T1000 (cell line): ENCODE measurements at regions not wholly inside any gene's neighbourhood (a gene's known extent, or its start where the extent isn't known, plus 50 kb on each side); places are given as distances from the start of the nearest gene placed in this dataset.

Source experiments
- DNase-seq: peaks from one replicate; lab custom pipeline; 2025; ENCODE audit warnings: mixed read lengths; lab: John Stamatoyannopoulos, UW

DNA sequence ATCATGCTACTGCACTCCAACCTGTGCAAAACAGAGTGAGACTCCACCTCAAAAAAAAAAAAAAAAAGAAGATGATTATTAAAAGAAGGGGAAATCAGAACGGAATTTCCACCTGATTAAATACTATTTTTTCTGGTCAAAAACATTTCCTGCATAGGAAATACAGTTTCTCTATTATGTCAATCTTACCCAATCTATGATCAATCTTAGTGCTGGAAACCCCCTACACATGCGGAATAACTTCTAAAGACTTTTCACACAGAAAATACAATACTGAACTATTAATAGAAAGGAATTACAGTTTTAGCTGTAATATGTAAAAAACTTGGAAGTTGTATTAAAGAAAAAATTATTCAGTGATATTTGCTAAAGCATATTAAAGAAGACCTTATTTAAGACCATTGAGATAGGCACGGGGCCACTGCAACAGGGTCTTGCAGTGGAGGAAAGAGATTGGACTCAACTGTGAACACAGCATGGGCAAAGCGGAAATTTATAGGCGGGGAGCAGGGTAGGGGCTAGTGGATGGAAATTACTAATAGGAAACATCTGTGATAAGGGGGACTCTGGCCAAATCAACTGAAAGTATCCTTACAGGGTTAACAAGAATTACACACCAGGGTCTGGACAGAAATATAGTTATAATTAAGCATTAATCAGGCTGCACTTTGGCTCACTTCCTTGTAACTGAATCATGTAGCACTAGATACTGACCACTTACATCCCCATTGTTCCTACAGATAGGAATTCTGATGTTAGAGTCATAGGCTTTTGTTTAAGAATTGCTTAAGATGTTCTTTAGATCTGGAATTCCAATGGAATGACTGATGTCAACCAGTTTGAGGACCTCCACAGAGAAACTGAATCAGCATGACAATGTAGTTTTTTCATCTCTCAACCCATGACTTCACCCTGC, 411.5 kb upstream of the DDI1 start:
- no peak for DNase-seq

DNA sequence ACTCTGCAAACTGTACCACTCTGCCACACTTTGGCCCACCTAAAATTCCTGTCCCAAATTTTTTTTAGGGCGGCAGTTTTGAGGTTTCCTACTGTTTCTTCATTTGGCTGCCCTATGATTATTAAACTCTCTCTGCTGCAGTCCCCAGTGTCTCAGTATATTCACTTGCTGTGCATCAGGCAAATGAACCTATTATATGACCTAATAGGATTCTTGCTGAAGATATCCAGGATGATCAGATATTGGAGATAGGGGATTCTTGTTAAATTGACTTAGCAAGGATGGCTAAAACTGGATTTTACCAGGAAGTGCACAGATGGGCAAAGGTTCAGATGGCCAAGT, 410.8 kb upstream of the DDI1 start:
- DNase-seq, result peak; percentile 39

DNA sequence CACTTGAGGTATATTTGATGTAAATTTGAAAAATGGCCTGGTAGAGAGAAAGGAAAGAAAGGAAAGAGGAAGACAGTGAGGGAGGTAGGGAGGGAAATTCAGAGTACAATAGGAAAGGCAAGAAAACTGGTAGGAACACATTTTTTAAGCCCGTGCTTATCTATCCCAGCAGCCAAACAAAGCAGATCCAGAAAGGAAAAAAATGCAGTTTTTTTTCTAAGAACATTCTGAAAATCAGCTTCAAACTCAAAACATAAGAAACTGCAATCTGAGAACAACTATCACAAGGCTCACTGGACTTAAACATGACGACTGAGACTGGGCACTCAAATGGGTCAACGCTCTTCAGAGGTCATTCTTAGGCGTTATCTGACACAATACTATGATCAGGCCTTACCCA, 408.3 kb upstream of the DDI1 start:
- DNase-seq, result no peak

DNA sequence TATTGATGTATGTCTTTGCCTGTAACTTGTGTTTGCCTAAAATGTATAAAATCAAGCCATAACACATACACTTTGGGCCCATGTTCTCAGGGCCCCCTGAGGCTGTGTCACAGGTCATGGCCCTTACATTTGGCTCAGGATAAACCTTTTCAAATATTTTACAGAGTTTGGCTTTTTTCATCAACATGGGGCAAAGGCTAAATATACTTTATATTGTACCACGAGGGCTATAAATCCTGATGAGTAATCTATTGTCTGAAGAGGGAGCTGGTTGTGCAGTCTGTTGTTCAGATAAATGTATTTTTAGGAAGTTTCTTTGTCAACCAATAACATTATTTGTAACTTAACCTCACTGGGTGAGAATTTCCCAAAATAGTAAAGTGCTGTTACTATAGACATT, 404.6 kb upstream of the DDI1 start:
- DNase-seq, result no peak

DNA sequence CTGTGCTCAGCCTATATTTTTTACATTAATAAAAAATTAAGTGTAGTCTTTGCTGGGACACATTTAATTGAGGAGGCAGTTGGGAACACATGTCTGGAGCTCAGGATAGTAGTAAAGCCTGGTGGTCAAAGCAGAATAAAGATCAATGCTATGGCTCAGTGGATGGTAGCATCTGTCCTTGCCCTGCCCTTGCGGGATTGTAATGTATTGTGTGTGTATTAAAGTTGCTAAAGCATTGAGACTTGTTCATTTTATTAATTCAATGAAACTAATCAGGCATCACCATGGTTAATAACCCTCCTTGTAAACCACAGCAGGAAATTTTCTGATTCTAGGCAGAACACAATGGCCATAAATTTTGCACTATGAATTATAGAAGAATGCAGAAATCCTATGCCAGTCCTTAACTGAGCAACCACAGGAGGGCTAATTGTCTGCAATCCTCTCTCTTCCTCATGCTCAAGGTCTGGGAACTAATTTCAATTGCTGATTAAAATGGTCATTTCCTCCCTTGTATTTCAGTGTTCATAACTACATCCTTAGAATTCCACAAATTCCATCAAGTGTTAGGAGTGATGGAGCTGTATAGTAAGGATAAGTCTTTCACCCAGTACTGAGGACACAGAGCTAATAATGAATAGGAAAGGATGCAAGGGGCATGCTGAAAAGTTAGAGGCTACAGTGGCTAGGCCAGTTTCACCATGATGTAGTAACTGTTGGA, 403.2 kb upstream of the DDI1 start:
- DNase-seq, result no peak

DNA sequence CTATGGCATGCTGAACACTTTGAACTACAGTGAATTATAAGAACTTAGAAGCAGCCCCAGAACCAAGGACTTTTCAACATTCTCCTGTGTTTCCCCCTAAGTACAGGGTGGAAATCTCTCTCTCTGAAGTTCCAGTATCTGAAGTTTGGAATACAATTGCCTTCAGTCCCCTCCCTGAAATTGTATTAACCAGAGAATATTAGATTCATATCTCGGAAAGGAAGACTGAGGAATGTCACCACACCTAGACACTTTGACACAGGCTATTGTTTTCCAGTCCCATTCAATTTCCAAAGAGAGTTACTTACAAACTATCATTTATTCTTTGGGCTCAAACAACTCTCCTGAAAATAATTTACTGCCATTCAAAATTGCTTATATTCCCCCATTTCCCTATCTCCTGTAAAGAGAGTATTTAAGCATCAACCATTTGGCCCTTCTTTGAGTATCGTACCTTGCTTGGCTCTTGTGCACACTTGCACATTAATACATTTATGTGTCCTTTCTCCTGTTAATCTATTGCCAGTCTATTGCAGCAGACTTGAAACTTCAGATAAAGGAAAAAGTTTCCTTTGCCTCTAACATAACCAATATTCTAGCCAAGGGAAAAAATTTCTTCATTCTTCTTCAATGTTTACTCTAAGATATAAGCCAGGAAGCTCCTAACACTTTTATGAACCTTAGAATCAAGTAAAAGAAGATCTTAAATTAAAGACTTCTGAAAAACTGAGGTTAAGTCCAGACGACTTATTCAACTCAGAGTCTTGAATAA, 402.4 kb upstream of the DDI1 start:
- DNase-seq, result no peak

DNA sequence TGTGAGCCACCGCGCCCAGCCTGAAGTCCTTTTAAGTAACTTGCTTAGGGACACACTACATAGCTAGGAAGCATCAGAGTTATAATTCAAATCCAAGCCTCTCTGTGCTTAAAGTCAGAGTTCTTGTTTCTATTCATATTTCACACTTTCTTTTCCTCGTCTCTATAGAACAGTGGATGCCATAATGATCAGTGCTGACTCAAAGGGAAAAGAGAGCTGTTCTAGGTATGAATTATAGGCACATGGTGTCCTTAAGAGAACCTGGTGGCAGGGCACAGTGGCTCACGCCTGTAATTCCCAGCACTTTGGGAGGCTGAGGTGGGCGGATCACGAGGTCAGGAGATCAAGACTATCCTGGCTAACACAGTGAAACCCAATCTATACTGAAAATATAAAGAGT, 400.2 kb upstream of the DDI1 start:
- DNase-seq, result no peak

DNA sequence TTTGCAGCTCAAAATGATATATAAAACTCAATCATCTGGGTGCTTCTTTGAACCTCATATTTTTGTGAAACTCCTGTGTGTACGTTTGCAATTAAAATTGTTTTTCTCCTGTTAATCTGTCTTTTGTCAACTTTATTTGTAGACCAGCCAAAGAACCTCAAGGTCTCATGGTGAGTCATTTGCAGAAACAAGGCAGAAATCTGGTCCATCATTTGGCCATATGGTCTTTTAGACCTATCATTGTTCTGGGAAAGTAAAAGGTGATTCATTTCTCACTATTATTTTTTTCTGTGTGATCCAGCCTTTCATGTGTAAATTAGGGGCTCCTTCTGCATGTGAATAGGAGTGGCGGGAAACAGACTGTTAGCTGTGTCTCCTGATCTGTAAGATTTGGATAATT, 399.1 kb upstream of the DDI1 start:
- DNase-seq, result no peak

DNA sequence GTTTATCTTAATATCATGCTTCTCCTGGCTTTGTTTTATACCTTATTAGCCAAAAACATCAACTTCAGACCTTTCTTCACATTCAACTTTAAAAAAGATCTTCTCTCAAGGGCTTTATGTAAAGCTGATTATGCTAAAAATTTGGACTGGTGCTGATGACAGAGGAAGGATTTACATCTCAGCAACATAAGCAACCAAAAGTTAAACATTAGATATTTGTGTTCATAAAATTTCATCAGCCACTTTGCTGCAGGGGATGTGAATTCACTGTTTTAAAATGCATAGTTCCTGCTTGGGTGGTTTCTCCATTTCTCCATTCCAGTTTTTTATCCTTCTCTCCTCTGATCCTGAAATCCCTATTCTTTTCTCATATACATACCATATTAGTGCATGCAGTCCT, 398.6 kb upstream of the DDI1 start:
- DNase-seq, result no peak

DNA sequence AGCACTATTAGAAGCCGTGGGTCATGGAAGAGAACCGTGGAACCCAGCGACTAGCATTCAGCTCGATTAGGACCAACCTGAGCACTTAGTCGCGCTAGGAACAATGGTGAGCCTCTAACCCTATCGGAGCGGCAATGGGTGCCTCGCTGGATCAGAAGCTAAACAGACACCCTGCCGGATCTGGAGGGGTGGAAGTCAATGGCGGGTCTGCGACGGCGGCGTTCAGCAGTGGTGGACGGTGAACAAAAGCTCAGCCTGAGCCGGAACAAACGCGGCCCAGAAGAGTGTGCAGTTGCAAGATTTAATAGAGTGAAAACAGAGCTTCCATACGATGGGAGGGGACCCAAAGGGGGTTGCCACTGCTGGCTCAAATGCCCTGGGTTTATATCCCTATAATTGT, 391.8 kb upstream of the DDI1 start:
- DNase-seq, result no peak

DNA sequence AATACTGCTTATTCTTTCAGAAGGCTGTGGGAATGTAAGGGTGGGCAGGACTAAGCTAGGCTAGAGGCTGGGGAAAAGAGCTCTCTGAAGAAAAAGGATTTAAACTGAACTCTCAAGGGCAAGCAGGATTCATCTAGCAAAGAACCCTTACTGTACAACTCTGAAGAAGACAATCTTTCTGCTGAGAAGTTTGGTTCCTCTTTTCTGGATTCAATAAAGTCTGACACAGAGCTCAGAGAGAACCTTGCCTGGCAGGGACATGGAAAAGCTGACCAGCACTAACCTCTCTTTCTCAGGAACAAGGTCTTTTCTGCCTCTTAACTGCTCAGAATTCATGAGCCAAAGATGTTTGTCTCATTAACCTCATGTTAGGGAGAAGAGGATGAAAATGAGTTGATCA, 388.4 kb upstream of the DDI1 start:
- no peak for DNase-seq

DNA sequence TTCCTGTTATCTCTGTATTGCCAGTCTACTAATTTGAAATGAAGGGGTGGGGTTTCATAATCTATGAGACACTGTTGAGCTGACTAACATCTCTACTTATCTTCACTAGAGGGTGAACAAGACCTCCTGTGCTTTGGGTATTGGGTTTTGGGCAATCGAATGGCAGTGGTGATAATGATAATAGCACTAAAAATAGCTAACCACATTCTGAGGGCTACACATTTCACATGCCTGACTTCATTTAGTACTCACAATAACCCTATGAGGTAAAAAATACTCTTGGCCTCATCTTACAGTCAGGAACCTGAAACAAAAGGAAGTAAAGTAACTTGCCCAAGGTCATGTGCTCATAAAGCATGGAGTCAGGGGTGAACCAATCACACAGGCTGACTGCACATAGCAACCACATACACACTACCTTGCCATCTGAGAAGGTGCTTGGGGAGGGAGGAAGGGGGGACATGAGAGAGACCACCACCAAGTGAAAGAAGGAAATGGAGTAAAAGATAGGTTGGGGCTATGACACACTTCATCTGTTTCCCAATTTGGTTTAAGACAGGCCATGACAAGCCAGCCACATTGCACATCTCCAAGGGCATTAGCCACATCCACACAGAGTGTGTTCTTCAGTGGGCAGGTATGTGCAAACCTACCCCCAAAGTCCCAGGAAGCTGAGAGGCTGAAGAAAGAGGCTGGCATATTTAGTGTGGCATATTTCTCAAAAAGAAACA, 387.6 kb upstream of the DDI1 start:
- DNase-seq, result no peak

DNA sequence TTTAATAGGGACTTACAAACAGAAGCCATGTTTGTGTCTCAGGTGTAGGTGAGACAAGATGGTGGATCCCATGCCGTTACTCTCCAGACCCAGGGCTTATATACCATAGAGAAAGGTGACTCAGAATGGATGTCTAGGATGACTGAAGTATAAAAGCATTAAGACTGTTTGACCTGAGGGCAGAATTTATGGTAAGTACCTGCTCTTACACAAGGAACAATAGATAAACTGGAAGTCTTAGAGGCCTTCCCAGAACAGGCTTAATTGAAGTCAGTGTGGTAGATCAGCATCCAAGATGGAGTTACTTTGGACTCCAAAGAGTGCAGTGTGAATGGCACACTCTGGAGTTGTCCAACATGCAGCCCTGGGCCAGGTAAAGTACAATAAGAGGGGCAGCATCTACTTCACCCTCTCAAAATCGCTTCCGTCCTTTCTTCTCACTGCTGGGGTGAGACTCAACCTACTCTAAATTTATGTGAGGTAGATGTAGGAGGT, 387.0 kb upstream of the DDI1 start:
- DNase-seq, result no peak

DNA sequence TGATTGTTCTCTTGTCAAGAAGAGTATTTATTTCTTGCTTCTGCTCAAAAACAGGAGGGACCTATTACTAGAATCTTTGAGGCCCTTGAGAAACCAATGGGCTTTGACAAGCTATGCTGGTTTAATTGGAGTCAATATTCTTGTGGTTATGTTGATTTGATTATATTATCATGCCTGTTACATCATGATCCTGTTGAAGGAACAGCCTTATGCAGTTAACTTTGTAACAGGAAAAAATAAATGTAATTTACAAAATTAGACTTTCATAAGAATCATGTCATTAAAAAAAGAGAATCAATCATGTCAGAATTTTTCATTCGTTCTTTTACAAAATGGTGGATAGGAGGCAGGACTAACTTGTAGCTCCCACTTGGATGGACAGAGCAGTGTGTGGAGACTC, 386.1 kb upstream of the DDI1 start:
- DNase-seq, result no peak

DNA sequence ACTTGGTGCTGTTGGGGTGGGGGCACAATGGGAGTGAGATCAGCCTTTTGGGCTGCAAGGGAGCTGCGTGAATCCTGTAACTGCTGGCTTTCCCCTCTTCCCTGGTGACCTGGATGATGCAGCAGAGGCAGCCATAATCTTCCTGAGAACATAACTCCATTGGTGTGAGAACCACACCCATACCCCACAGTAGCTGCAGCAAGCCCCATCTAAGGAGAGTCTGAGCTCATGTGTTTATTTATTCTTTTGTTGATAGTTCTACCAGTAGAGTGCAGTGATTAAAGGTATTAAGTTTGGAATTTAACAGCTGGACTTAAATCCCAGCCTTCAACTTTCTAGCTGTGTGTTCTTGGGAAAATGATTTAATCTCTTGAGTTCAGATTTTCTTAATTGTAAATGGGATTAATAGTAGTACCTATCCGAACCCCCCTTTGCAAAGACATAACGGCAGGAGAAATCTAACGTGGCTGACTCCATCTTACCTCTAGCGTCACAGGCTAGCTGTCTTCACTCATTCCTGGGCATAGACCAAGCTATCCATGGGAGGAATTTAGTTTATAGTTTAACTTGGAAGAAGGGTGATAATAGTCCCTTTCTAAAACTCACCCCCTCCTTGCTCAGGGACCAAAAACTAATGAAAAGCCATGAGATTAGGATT, 385.0 kb upstream of the DDI1 start:
- no peak for DNase-seq

DNA sequence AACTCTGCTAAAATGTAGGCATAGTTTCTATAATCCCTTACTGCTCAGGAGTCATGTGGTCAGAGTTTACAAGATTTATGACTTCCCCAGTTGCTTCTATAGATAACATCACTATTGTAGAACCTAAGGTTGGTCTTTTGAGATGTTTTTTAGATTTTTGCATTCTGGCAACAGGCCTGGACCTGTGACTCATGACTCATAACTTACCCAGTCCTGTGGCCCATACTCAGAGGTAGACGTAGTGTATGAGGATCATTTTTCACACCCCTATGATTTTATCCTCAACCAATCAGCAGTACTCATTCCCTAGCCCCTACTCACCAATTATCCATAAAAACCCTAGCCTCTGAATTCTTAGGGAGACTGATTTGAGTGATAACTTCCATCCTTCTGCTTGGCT, 384.4 kb upstream of the DDI1 start:
- peak; percentile 50 for DNase-seq

DNA sequence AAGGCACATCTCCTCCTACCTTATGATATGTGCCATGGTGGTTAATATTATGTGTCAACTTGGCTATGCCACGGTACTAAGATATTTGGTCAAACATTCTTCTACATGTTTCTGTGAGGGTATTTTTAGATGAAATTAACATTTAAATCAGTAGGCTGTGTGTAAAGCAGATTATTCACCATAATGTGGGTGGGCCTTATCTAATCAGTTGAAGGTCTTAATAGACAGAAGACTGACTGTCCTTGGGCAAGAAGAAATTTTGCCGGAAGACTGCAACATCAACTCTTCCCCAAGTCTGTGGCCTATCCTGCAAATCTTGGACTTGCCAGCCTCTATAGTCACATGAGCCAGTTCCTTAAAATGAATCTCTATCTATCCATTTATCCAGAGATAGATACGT, 380.1 kb upstream of the DDI1 start:
- DNase-seq, result no peak

DNA sequence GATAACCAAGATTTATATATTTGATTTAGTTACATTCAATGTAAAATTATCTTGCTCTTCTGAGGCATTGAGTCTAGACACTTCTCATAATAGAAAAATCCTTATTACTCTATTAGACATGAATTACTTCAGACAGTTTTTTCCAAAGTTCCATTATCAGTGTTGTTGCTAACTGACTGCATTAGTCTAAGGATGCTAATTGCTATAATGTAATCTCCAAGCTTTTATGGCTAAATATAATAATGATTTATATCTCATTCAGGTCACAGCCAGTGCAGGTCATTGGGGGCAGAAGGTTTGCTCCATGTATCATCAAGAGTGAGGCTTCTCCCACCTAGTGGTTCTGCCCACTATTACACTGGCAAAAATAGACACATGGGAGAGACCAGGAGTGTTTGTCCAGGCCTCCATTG, 377.2 kb upstream of the DDI1 start:
- DNase-seq, result no peak

DNA sequence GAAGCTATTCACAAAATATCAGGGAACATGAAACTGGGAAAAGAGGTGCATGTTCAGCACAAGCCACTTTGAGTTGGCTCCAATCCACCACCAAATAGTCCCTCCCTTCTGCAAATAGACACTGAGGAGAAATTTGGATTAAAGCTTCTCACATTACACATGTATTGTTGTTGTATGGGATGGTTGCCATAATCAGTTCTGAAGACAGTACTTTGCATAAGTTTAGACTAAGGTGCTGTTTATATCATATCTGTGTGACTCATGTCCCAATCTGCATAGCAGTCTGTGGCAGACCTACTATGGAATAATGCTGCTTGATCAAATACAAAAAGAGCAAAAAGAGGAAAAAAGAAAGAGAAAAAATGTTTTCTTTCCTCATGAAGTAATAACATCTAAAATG, 376.7 kb upstream of the DDI1 start:
- no peak for DNase-seq

DNA sequence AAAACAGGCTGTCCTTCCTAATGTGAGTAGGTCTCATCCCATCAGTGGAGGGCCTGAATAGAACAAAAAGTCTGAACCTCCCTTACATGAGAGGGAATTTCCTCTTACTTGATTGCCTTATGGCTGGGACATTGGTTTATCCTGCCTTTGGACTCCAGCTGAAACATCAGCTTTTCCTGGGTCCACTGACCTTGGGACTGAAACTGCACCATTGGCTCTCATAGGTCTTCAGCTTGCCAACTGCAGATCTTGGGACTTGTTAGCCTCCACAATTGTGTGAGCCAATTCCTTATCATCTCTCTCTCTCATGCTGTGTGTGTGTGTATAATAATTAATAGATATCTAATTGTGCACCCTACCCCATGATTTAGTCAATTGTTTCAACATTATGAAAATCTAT, 375.3 kb upstream of the DDI1 start:
- no peak for DNase-seq

DNA sequence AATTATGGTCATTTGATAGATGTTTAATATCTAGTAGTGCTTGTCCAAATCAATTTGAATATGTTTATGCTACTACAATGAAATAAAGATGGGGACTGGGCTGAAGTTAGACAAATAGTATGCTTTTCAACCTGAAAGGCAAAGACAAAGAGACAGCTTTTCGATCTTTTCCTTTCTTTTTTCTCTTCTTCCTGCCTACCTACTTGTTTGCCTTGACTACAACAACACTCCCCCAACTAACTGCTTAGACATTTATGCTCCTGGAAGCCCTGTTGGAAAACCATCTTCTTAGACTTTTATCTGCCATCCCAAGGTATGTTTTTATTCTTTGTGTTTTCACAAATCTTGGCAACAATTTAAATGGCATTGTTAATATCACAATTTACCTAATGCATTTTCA, 374.4 kb upstream of the DDI1 start:
- no peak for DNase-seq

DNA sequence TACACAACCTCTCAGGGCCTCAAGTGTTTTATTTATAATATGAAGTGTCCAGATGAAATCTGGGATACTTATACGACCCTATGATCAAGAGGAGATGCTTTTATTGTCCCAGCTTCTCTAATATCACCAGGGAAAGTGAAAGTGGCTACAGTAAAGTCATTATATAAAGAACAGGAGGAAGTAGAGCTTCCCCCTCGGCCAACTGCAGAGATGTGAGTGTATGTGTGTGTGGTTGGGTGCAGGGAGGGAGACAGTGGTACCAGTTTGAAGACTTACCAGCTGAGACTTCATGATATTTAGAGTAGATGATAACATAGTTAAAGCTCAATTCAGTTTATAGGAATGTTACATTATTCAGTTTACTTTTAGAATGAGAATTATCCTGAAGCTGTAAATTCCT, 373.6 kb upstream of the DDI1 start:
- no peak for DNase-seq
